ENCODE measurements at regions not wholly inside any gene's neighbourhood (a gene's known extent, or its start where the extent isn't known, plus 50 kb on each side); places are given as distances from the start of the nearest gene placed in this dataset.

DNA sequence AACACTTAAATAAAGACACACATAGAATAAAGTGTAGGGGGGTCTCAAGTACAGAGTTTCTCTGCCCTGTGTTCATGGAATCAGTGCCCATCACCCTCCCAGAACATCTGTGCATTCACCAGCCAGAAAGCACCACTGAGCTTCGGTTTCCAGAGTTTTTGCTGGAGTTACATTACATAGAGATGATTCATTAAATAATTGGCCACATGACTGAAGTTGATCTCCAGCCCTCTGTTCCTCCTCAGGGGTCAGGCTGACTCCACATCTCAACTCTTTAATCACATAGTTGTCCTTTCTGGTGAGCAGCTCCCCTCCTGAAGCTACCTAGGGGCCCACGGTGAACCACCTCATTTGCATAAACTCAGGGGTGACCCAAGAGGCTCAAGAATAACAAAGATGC lies 129.8 kb downstream of the METTL4 start:
- TF ChIP-seq FOXA1 (IDR thresholded peaks at IDR 0.05) = no peak
- TF ChIP-seq ELF4 (IDR thresholded peaks at IDR 0.05) = no peak
- no peak for TF ChIP-seq HDGF (IDR thresholded peaks at IDR 0.05; ENCODE audit: borderline replicate concordance)
- TF ChIP-seq FOXK2 (IDR thresholded peaks at IDR 0.05) = no peak
- no peak for TF ChIP-seq SP1 (IDR thresholded peaks at IDR 0.05)
- TF ChIP-seq, protein P1, sequence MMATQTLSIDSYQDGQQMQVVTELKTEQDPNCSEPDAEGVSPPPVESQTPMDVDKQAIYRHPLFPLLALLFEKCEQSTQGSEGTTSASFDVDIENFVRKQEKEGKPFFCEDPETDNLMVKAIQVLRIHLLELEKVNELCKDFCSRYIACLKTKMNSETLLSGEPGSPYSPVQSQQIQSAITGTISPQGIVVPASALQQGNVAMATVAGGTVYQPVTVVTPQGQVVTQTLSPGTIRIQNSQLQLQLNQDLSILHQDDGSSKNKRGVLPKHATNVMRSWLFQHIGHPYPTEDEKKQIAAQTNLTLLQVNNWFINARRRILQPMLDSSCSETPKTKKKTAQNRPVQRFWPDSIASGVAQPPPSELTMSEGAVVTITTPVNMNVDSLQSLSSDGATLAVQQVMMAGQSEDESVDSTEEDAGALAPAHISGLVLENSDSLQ (IDR thresholded peaks at IDR 0.05) = no peak
- TF ChIP-seq TARDBP (IDR thresholded peaks at IDR 0.05) = no peak
- no peak for TF ChIP-seq FOXM1 (IDR thresholded peaks at IDR 0.05; ENCODE audit: borderline replicate concordance)
- no peak for TF ChIP-seq SUZ12 (IDR thresholded peaks at IDR 0.05)
- no peak for TF ChIP-seq ZNF384 (IDR thresholded peaks at IDR 0.05)
- TF ChIP-seq LEF1 (IDR thresholded peaks at IDR 0.05; ENCODE audit: borderline replicate concordance) = no peak
- no peak for TF ChIP-seq ARNT (IDR thresholded peaks at IDR 0.05)

All from HEK293T (cell line).